Renal cortical epithelial cell (primary cell): ENCODE measurements at regions not wholly inside any gene's neighbourhood (a gene's known extent, or its start where the extent isn't known, plus 50 kb on each side); places are given as distances from the start of the nearest gene placed in this dataset.

Experiments used
- DNase-seq: peaks from one replicate; pipeline ENCODE4 v3.0.0-alpha.2; 2011; ENCODE audit warnings: low read depth

DNA sequence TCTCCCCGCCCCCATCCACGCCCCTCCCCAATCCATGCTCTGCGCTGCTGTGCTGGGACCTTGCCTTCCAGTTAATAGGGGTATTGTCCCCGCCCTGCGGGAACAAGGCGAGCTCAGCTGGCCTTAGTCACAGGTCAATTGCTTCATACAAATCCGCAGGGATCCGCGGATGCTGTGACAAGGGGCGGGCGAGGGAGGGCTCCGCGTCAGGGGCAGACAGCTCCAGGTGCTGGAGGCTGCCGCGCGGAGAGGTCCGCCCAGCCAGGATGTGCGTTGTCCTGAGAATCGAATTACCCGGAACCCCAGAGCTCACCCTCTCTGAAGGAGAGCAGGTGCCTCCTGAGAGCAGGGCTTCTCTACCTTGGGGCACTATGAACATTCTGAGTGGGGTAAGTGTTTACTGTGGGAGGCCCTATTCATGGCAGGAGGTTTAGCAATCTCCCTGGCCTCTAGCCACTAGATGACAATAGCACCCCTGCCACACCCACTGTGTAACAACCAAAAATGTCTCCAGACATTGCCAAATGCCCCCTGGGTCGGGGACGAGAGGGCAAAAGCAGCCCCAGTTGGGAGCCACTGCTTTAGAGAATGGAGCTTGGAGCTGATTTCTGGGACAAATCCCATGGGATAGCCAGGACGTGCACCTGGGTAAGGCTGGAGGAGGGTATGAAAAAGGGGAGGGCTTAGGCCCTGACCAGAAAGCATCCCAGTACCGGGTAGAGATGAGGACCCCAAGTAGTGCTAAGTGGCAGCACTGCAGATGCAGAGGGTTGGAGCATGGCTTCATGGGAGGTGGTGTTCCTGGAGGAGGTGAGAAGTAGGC is 138.2 kb downstream of the CYLD start:
- peak; percentile 24 for DNase-seq

DNA sequence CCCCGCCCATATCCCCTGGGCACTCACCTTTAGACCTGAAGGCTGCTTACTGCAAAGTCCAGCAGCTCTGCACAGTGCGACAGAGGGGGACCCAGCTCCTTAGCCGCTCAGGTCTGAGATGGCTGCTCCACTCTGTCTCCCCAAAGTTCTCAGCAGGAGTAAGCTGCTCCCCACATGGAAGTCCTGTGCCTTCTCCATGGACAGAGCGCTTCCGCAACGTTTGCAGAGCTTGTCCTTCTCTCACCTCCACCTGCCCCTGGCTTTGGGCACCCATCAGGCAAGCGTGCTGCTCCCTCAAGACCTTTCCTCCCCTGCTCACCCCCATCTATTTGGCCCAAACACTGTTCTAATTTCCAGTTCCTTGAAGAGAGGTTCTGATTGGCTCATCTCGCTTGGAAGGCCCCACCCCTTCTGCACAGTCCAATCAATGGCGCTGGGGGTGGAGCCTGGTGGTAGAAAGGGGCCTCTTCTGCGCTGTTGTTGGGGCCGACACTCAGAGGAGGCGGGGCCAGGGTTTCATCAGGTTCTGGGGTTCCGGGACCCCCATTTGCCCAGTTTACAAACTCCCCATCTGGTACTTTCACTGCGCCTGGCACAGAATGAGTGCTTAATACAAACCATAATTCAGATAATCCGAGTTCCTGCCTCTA is 137.2 kb downstream of the CYLD start:
- no peak for DNase-seq

DNA sequence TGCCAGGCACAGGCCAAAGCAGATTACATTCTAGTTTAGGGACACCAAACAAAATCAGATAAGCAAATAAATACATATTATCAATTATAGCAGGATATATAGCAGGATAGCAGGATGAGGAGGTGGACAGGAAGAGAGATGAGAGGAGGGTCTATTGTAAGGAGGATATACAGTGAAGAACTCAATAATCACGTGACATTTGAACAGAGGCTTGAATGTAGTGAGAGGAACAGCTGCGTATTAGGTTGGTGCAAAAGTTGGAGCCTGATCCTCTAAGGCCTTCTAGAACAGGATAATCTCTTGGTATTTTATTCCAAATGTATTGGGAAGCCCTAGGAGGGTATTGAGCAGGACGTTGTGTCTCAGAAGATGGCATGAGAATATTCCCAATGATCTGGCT is 136.7 kb downstream of the CYLD start:
- DNase-seq: no peak

DNA sequence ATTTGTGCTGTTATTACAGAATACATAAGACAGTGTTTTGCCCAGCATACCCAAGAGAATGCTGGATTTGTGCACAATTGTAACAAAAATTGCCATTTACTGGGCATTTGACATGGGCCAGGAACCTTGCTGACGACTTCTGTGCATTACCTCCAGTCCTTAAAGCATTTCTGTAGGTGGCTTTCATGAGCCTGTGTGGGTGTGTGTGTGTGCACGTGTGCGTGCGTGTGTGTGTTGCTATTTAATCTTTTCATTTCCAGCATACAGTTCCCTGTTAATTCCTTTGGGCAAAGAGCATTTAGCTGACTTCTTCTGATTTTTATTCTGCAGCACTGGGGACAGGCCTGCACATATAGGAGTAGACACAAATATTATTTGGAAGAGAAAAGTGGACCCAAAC is 134.4 kb downstream of the CYLD start:
- DNase-seq: no peak

DNA sequence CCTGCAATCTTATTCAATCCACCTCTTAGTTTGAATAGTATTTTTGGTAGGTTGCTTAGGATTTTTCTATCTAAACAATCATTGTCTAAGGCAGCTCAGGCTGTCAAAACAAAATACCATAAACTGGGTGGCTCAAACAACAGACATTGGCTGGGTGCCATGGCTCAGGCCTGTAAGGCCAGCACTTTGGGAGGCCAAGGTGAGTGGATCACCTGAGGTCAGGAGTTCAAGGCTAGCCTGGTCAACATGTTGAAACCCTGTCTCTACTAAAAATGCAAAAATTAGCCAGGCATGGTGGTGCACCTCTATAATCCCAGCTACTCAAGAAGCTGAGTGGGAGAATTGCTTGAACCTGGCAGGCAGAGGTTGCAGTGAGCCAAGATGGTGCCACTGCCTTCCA is 126.7 kb downstream of the CYLD start:
- no peak for DNase-seq

DNA sequence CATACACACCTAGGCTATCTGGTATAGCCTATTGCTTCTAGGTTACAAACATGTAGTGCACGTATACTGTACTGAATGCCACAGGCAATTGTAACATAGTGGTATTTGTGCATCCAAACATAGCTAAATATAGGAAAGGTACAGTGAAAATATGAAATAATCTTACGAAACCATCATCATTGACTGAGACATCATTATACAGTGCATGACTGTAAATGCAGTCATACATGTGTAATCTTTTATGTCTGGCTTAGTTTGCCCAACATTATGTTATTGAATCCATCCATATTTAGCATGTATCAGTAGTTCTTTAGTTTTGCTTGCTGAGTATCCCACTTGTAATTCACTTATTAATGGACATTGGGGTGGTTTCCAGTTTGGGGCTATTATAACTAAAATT is 124.9 kb downstream of the CYLD start:
- DNase-seq: no peak

DNA sequence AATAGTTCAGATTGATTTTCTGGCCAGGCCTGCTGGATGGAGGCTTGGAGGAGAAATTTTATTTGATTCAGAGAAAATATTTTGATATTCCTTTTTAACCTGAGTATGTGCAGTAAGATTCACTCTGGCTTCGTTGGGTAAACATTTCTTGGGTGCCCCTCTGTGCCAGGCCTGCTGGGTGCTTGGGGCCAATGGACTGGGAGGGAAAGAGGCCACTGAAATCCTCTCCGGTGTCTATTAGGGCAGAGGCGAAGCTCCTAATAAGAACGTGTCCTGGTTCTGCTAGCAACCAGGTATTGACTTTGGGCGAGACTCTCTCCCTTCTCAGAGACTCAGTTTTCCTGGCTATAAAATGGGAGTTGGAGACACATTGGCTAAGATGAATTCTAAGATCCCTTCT is 122.5 kb downstream of the CYLD start:
- DNase-seq: no peak

DNA sequence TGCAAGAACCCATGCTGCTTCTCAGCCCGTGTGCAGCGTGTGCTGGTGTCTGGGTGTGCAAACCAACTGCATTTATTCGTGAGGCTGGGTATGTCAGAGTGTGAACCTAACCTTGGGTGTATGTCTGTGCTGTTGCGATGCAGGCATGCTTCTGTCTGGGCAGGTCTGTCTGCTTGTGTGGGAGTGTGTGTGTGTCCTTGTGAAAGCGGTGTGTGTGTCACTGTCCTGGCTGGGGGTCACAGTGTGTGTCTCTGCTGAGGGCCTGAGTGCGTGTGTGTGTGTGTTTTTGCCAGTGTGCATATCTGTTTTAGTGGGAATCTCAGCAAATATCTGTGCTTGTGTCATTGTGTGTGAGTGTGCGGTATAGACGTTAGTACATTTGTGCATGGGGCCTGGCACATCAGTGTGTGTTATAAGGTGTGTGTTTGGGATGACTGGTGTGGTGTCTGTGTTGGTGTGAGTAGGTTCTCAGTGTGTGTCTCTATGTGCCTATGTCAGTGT is 121.8 kb downstream of the CYLD start:
- no peak for DNase-seq

DNA sequence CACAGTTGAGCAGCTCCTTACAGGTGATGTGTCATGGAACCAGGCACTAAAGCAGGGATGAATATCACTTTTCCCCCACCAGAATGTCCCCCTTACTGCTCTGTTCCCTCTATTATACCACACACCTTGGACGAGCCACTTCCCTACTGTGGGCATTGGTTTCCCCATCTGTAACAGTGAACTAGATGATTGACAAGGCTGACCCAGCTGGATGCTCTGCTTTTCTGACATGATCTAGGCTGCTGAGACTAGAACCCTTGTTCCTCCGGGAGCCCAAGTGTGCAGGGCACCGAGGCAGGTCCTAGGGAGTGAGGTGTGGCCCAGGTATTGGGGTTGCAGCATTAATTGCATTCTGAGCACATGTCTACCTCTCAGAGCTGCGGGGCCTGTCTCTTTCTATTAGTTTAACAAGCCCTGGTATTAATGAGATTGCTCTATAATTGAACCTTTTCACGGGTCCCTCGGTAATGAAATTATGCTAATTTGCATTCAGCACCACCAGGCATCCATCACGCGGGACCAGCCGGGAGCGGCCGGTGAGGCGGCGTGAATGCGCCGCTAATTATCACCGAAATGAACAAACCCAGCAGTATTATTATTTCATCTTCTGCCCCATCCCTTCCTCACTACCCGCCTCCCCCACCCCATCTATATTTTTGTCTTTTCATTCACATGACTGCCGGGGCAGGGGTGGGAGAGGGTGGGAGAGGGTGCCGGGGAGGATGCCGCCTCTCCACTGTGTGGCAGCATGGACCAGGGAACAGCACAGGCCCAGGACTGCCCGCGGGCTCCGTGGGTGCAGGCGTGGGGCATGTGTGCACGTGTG is 121.1 kb downstream of the CYLD start:
- DNase-seq: no peak

DNA sequence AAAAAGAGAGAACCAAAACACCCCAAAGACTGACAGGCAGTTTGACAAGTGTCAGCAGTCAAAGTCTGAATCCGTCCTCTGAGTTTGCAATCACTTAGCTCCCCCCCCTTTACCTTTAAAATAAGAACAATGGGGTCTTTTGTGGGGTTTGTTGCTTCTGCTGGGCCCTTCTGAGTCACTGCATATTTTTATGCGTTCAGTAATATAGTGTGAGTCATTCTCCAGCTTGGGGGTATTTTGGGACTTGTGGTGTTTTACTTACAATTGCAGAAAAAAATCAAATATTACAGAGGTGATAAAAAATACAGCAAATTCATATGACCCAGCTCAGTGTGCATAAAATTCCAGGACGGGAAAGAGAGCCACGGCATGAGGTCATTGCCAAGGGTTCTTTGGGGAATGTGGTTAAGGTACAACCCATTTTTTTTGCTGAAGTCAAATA is 120.1 kb downstream of the CYLD start:
- peak; percentile 54 for DNase-seq

DNA sequence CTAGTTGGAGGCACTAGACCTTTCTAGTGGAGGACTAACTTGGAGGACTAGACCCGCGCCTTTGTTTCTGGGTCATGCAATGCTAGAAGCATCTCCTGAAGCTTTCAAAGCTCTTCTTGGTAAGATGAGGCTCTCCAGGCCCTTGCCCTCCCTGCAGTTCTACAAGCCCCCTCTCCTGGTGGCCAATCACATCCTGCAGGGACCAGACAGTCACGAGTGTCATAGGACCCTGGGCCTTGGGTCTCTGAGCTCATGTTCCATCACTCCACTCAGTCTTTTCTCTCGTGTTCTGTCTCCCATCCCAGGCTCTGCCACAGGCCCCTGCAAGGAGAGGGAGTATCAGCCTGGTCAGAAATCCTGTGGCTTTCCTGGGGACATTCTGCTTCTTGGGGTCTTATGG is 119.6 kb downstream of the CYLD start:
- DNase-seq: no peak

DNA sequence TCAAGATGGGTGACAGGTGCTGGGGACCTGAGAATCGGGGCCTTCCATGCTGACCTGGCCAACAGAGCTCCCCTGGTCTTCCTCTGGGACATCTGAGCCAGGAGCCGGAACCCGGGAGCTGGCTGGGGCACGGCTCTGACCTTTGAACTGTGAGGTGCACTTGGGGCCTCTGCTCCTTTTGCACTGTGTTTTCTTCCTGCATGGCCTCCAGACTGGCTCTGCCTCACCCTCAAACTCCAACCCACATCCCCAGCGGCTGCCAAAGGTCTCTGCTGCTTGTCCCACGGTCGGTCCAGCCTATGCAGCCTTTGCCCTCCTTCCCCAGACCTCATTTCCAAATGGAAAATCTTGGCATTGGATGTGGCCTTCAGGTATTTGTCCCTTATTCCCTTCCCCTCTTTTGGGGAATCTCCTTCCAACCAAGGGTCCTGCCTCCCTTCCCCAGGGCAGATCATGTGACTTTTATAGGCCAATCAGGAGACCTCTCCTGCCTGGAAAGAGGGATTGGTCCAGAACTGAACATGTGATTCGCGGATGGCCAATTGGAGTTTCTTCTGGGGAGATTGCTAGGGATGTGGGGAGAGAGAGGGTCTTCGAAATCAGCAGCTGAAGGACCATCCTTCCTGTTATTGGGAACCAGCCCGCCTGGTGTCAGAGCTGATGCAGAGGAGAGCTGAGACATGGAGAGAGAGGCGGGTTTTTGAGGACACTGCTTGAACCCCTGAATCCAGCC is 117.9 kb downstream of the CYLD start:
- DNase-seq: no peak

DNA sequence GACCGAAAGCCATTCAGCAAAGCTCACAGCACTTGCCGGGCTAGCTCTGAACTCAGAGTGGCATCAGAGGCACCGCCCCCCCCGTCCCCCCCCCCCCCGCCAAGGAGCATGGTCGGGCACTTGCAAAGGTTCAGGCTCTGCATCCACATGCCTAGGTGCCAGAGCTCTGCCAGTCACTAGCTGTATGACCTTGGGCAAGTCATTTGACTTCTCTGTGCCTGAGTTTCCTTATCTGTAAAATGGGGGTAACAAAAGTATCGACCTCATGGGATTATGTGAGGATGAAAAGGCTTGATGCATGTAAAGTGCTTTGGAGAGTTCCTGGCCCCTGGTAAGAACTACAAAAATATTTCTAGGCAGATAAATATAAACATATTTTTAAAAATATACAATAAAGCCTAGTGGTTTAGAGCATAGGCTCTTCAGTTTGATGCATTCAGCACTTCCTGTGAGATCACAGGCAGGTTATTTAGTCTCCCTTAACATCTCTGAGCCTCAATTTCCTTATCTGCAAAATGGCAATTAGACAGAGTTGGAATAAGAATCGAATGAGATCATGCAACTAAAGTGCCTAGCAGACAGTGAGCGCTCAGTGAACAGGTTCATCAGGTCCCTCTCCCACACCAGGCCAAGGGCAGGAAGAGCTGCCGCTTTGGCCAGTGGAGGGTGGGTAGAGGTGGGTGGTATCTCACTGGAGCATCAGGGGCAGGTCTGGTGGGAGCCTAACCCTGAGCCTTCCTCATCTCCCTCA is 117.2 kb downstream of the CYLD start:
- DNase-seq: no peak

DNA sequence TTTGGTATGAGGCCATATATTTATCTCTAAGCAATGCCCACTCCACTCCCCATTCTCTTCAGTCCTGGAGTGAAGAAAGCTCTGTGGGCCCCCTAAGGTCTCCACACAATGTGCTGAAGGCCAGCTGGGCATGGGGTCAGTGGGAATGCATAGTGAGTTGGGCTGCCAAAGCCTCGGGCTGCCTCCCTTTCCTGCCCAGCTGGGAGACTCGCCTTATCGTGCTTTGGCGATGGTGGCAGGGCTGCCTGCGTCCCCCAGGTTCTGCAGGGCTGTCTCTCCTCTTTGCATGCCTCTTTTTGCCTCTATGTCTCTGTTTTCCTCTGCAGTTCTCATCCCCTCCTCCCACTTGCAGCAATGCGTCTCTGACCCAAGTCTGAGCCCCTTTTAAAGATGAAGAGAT is 116.5 kb downstream of the CYLD start:
- DNase-seq: no peak

DNA sequence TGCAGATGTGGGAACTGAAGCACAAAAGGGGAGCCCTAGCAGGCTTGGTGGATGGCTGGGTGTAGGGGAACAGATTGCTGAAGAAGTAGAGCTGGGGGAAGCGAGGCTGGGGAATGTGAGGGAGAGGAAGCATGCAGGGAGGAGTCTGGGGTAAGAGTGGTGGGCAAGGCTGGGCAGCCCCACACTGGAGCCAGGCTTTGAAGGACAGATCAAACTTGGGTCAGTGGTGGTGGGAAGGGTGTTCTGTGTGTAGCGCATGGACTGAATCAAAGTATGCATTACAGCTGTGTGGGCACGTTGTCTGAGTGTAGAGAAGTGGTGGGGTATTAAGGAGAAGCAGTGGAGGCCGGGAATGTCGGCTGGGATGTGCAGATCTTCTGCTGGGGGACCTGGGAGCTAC is 116.0 kb downstream of the CYLD start:
- DNase-seq: no peak

DNA sequence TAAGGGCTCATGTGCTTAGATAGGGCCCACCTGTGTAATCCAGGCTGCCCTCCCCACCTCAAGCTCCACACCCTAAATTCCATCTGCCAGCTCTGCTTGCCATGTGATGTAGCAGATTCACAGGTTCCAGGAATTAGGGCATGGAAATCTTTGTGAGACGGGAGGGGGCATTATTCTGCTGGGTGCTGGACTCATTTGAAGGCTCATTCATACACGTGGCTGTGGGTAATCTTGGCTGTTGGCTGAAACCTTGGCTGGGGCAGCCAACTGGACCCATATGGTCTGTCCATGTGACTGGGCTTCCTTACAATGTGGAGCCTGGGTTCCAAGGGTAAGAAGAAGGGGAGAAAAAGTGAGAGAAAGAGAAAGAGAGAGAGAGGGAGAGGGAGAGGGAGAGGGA is 115.1 kb downstream of the CYLD start:
- DNase-seq: no peak

DNA sequence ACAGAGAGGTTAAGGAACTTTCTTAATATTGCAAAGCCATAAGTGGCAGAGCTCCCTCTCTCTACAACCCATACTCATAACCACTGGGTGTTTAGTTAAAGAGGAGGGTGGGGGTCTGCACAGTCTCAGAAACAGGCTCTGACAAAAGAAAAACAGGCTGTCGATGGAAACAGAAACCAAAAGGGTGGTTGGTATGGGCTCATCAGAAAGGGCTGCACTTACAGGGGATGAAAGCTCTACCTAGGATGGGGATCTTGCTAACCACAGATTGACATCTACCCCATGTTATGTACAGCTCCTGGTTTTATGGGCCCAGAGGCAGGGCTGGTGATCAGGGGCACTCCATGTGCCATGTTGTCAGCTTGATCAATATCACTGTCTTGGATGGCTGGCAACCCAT is 111.4 kb downstream of the CYLD start:
- no peak for DNase-seq
